Stimulated activated CD4-positive, alpha-beta T cell treated with anti-CD3 and anti-CD28 coated beads, Interleukin-15, amount 100 ng/mL, for 24 hours (primary cell): ENCODE measurements at regions not wholly inside any gene's neighbourhood (a gene's known extent, or its start where the extent isn't known, plus 50 kb on each side); places are given as distances from the start of the nearest gene placed in this dataset.

Experiments
- DNase-seq: peaks from one replicate; pipeline ENCODE4 v3.0.0-alpha.2; 2020

DNA sequence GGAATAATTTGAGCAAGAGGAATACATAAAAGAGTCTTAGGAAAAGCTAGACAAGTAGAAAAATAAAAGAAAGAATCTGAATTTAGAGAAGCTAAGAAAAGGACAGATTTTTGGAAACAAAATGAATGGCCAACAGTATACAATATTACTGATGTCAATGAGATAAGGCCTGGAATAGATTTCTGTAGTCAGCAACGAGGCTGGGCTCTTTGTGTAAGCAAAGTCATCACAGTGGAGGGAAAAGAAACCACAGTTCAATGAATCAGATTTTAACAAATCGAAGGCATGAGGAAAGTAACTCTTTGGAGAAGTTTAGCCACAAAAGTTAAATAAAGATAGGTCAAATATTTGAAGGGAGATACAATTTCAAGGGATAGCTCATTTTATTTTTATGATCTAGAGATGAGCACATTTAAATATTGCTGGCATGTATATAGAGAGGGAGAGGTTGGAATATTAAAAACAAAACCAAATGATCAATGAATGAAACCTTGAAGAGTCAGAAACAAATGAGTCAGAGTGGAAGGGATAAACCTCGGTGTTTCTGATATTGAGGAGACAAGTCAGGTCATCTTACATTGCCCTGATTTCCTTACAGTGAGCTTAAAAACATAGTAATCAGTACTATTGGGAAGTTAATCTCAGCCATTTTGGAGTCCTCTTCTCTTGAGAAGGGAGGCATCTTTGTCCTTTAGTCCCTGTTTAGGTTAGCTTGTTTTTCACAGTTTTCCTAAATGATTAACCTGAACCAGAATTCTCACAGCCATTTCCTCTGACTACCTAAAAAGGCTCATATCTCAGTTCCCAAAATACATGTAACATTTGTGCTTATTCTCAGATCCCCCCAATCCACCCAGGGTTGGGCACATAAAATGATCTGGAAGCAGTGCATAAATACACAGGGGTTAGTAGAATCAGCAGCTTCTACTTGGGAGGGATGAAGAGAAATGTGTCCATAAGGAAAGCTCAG is 620.0 kb upstream of the B3GALT2 start:
- DNase-seq = no peak

GRCh38 chr1:193799948-193800690 is 613.7 kb upstream of the B3GALT2 start:
- DNase-seq = peak; percentile 18

DNA sequence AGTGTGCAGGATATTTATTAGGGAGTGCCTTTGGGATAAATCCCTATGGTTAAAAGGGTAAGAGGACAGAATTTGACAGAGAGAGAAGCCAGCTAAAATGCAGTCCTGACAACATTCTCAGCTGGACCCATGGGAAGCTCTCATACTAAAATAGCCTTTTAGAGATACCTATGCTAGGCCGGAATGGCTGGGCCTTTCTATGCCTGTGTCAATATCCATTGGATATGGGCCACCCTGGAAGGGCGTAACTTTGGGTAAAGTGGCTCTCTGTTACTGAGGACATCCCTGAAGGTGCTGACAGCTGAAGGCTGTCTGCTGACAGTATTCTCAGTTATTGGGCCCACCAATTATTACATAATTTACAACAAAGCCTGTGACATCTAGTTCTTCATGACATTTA is 613.0 kb upstream of the B3GALT2 start:
- no peak for DNase-seq

DNA sequence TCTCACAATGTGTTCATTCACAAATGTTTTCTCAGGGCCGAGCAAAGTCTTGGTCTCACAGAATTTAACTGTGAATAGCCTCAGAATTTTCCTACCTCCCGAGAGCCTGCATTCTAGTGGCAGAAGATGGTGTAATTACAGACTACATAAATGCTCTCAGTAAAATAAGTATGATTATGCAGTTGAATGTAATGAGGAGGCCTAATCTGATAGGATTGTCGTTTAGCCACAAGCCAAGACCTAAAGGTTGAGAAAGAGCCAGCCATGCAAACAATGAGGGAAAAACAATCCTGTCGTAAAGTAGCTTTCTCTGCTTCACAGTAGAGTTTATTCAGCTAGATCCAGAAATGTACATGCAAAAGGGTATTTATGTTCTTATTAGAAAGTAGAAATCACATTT is 607.8 kb upstream of the B3GALT2 start:
- DNase-seq = no peak

DNA sequence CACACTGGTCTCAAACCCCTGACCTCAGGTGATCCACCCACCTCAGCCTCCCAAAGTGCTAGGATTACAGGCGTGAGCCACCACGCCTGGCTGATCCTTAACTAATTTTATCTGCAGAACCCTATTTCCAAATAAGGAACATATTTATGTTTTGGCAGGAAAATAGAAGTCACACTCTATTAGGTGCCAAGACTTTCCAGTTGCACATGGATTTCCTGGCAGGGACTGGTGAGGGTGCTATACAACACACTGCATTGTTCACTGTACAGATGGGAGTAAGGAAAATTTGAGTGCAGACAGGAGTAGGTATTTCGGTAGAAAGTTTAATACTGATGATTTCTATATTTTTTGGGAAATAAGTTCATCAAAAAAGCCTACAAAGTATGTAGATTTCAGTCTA is 605.3 kb upstream of the B3GALT2 start:
- no peak for DNase-seq

DNA sequence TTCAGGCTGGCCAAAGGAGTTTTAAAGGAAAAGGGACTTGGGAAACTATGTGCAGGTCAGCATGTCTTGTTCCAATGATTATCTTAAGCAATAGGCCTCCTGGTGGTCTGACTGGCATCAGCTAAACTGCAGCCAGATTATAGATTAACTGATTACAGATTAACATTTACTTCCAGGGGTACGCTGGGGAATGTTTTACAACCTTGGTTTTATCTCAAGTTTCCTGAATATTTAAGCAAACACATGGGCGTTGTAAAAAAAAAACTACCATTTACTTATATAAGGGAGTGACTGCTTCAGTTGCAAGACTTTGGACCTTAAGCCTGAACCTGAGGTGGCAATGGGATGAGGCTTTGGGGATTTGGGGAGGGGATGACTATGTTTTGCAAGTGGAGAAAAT is 600.6 kb upstream of the B3GALT2 start:
- no peak for DNase-seq

GRCh38 chr1:193785850-193786420 is 599.5 kb upstream of the B3GALT2 start:
- no peak for DNase-seq

DNA sequence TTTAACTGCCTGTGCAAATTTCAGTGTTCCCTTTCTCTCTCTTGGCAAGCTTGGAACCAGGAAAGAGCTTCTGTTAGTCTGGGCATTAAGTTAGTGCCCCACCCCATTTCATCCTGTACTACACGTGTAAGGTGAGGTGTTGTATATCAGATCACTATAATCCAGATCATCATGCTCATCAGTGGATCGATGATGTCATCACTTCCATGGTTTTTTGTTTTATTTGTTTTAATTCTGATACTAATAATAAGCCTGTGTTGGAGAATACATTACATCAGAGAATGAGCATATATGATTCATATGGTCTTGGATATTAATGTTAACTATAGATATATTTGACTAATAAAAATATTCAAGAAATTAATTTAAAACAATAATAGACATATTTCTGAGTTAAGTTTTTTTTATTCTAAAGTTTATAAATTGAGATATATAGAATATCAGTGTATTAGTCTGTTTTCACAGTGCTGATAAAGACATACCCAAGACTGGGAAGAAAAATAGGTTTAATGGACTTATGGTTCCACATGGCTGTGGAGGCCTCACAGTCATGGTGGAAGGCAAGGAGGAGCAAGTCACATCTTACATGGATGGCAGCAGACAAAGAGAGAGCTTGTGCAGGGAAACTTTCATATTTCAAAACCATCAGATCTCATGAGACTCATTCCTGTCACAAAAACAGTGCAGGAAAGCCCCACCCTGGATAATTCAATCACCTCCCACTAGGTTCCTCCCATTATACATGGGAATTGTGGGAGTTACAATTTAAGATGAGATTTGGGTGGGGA is 588.3 kb upstream of the B3GALT2 start:
- DNase-seq = no peak

DNA sequence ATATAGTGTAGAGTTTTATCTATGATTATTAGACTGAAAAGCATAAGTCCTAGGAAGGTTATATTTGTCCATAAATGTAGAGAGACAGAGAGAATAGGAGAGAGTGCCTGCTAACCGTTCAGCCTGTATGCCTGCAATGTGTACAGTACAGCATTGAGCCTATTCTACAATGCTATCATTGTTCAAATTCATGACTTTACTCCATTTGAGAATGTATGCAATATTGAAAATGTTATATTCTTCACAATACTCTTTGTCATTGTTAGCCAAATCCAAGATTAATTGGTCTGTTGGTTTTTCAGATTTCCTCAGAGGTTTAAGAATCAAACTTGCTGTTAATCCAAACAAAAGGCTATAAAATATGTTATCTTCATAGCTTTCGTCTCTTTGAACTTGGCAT is 585.2 kb upstream of the B3GALT2 start:
- DNase-seq = no peak

DNA sequence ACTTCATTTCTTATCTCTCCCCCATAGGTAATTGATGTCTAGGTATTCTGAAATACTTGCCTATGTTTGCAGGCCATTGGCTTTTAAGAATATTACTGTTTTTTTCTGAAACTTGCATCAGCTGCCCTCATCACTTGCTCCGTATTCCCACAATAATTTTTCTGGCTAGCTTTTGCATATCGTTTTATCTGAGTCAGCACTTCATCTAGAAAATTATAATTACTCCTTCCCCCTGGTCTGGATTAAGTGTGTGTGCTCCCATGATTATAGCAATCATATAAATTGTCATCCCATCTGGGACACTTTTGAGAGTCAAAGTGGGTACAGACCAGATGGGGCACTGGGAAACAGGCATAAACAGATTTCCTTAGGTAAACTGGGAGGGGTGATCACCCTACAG is 583.2 kb upstream of the B3GALT2 start:
- no peak for DNase-seq

- no peak for DNase-seq
These were observed 581.5 kb upstream of the B3GALT2 start for GRCh38 chr1:193767886-193768285.

- DNase-seq = no peak
These were observed 579.9 kb upstream of the B3GALT2 start for GRCh38 chr1:193766329-193766728.

DNA sequence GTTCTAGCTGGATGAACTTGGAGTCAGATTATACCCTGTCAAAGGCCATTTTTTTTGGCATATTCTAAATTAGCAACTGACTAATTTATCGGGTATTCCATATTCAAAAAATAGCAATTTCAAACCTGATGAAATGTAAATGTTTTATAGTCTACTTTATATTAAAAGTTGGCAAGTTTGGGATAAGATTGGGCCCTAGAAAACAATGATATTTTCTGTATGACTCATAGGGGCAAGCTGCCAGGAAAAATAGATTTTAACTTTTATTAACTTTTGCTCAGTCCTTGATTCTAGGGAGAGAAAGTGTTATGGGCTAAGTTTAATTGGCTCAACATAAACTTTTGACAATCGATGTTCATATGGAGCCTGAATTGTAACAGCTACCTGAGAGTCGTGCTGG is 576.9 kb upstream of the B3GALT2 start:
- DNase-seq = no peak

- DNase-seq = no peak
These were observed 575.8 kb upstream of the B3GALT2 start for GRCh38 chr1:193762236-193762635.

- DNase-seq = no peak
These were observed 569.0 kb upstream of the B3GALT2 start for GRCh38 chr1:193755441-193755840.

GRCh38 chr1:193754732-193755427 is 568.5 kb upstream of the B3GALT2 start:
- DNase-seq = no peak

- no peak for DNase-seq
These were observed 567.7 kb upstream of the B3GALT2 start for GRCh38 chr1:193754151-193754550.

DNA sequence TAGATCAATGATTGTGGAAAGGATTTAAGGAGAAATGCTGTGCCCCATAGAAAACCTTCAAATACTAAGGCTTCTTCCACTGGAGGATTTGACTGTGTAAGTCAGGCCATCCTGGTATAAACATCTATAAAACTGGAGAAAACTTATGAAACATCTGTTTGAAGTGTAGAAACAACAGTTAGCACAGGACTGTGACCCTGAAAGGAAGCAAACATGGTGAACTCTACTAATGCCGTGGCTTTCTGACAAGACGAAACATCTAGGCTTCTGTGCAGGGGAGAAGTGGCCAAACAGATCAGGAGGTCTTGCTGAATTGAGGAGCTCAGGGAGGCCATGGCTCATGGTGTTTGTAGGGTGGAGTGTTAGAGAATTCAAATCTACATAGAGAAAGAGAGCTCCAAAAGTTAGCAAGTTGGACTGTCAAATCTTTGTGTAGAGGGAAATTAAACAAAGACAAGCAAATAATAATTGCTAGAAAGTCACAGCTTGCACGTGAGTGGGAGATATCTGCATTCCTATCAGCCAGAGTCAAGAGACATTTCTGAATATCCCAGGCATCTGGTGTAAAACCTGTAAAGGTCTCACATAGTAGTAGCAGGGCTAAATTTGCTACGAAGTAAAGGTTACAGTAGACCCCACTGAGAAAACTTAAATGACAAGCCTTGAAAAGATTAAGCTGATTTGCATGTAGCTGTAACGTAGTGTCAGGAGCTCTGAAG is 566.8 kb upstream of the B3GALT2 start:
- DNase-seq = no peak

DNA sequence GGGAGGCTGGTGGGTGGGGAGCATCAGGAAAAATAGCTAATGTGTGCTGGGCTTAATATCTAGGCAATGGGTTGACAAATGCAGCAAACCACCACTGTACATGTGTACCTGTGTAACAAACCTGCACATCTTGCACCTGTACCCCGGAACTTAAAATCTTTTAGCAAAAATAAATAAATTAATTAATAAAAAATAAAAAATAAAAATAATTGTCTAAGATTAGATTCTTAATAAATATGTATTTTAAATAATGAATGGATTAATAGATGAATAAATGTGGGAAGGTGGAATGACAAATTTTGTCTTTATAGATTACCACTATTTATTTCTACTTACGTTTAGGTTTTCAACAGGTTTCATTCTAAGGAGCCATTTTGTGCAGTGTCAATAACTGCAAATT is 563.5 kb upstream of the B3GALT2 start:
- DNase-seq = no peak

GRCh38 chr1:193747579-193747978 is 561.2 kb upstream of the B3GALT2 start:
- no peak for DNase-seq

GRCh38 chr1:193741228-193741627 is 554.8 kb upstream of the B3GALT2 start:
- DNase-seq = no peak

DNA sequence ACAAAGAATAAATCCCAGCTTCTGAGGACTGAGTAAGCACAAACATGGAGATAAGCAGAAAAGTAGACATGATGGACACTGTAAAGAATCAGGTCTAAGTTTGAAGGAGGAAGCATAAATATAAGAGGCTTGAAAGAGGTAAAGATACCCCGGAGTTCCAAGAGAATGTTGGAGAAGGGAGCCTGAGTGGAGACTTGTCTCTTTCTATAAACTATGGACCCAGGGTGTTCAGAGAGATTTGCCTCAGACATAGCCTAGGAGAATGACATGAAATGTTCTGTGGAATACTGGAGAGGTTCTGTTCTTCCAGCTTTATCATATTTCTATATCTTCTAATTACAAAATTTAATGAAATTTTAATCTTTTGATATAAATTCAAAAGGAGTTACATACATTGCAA is 554.3 kb upstream of the B3GALT2 start:
- no peak for DNase-seq
